A549 (cell line): ENCODE measurements at regions not wholly inside any gene's neighbourhood (a gene's known extent, or its start where the extent isn't known, plus 50 kb on each side); places are given as distances from the start of the nearest gene placed in this dataset.

Experiments used
- ATAC-seq, 2 experiments: fragments of 200-7000 bp in 1 of 2; fragments of >200 bp in 1 of 2; cut with Nextera tagmentation in 1 of 2; cut with Tn5 transposase in 1 of 2; 3 replicates each; pipeline versions ENCODE4 v1.8.0 to v1.9.1; 2018 to 2020; ENCODE audit warnings: mild to moderate bottlenecking in 1 of 2, moderate library complexity in 1 of 2
- CTCF ChIA-PET: fragments of 300-600 bp; sonication (Branson Sonifier 250); formaldehyde crosslinking; extraction: SDS; loops from one replicate; lab custom pipeline; 2021; ENCODE audit warnings: antibody characterized with exemption, inconsistent platforms; lab: Yijun Ruan, JAX
- POLR2A ChIA-PET: fragments of 350-600 bp; formaldehyde crosslinking; extraction: SDS; loops from one replicate; lab custom pipeline; 2021; ENCODE audit warnings: antibody characterized with exemption, inconsistent platforms; lab: Yijun Ruan, JAX
- DNase-seq, 2 experiments: peaks; one replicate each; pipeline versions ENCODE4 v3.0.0 to v3.0.0-alpha.2; 2011 to 2016; ENCODE audit warnings: low read depth in 1 of 2, low spot score in 1 of 2
- FAIRE-seq: peaks from 2 replicates; lab custom pipeline; 2011; peaks lifted over from hg19 to GRCh38; lab: Jason Lieb, UNC
- H3K27ac ChIP-seq, 2 experiments: fragments of >200 bp; sonication (Bioruptor Twin); formaldehyde crosslinking; 3 replicates each; pipeline ENCODE4 v1.5.1; 2016 to 2017
- H3K4me1 ChIP-seq: fragments of >200 bp; sonication (Bioruptor Twin); formaldehyde crosslinking; 3 replicates; pipeline ENCODE4 v1.6.1; 2016
- H3K4me2 ChIP-seq: fragments of >200 bp; sonication (Bioruptor Twin); formaldehyde crosslinking; 3 replicates; pipeline ENCODE4 v1.6.1; 2016
- H3K4me3 ChIP-seq: fragments of >200 bp; sonication (Bioruptor Twin); formaldehyde crosslinking; 3 replicates; pipeline ENCODE4 v1.5.1; 2016
- H3K9me3 ChIP-seq: fragments of >200 bp; sonication (Bioruptor Twin); formaldehyde crosslinking; 3 replicates; pipeline ENCODE4 v1.6.1; 2016
- ATOH8 ChIP-seq: fragments of 250-450 bp; sonication (Bioruptor Pico); IDR thresholded peaks from 2 replicates; pipeline ENCODE4 v1.5.0; 2020; ENCODE audit warnings: low read depth, mild to moderate bottlenecking, moderate library complexity
- CBX8 ChIP-seq: fragments of 200-600 bp; sonication (generic); IDR thresholded peaks from 2 replicates; pipeline ENCODE4 v1.6.1; 2016
- CHD2 ChIP-seq: fragments of 150-350 bp; IDR thresholded peaks from 2 replicates; pipeline ENCODE4 v1.6.1; 2014; ENCODE audit warnings: low read length; ENCODE audit not compliant: partially characterized antibody
- CHD4 ChIP-seq: fragments of 200-600 bp; sonication (generic); IDR thresholded peaks from 2 replicates; pipeline ENCODE4 v1.6.1; 2016; ENCODE audit warnings: antibody characterized with exemption, mild to moderate bottlenecking, borderline replicate concordance
- EP300 ChIP-seq, 2 experiments: fragments of >200 bp; sonication (Bioruptor Twin); formaldehyde crosslinking; IDR thresholded peaks; 2 replicates in 1 of 2; 3 replicates in 1 of 2; pipeline ENCODE4 v1.6.1; 2016 to 2017
- ESRRA ChIP-seq: fragments of 150-350 bp; IDR thresholded peaks from 2 replicates; pipeline ENCODE4 v1.6.1; 2014; ENCODE audit warnings: mild to moderate bottlenecking, low read length, borderline replicate concordance
- FOSL2 ChIP-seq, 2 experiments: fragments of 450-650 bp in 1 of 2; fragments of >200 bp in 1 of 2; sonication (Bioruptor Twin) in 1 of 2; formaldehyde crosslinking; IDR thresholded peaks; 2 replicates each; pipeline versions ENCODE4 v1.5.0 to v1.6.1; 2016 to 2020; ENCODE audit warnings: mild to moderate bottlenecking in 1 of 2, moderate library complexity in 1 of 2
- FOXS1 ChIP-seq: fragments of 250-450 bp; sonication (Bioruptor Pico); IDR thresholded peaks from 2 replicates; pipeline ENCODE4 v1.5.0; 2020; ENCODE audit warnings: mild to moderate bottlenecking, moderate library complexity
- HDAC2 ChIP-seq: fragments of 200-600 bp; sonication (generic); IDR thresholded peaks from 2 replicates; pipeline ENCODE4 v1.6.1; 2016
- HES2 ChIP-seq: fragments of >200 bp; sonication (Bioruptor Twin); formaldehyde crosslinking; IDR thresholded peaks from 2 replicates; pipeline ENCODE4 v1.6.1; 2016
- HEYL ChIP-seq: fragments of 250-450 bp; sonication (Bioruptor Pico); IDR thresholded peaks from 2 replicates; pipeline ENCODE4 v1.8.0; 2021; ENCODE audit warnings: mild to moderate bottlenecking, moderate library complexity
- HMGXB4 ChIP-seq: fragments of 250-450 bp; sonication (Bioruptor Pico); IDR thresholded peaks from 2 replicates; pipeline ENCODE4 v1.5.0; 2021; ENCODE audit warnings: mild to moderate bottlenecking, moderate library complexity, borderline replicate concordance
- HOXB13 ChIP-seq: fragments of 250-450 bp; sonication (Bioruptor Pico); IDR thresholded peaks from 2 replicates; pipeline ENCODE4 v1.5.0; 2020; ENCODE audit warnings: low read depth, mild to moderate bottlenecking, moderate library complexity
- HOXB5 ChIP-seq: fragments of 250-450 bp; sonication (Bioruptor Pico); IDR thresholded peaks from 2 replicates; pipeline ENCODE4 v1.5.0; 2020; ENCODE audit warnings: mild to moderate bottlenecking, moderate library complexity
- KDM1A ChIP-seq: fragments of 200-600 bp; sonication (generic); IDR thresholded peaks from 2 replicates; pipeline ENCODE4 v1.6.1; 2016; ENCODE audit warnings: low read depth, mild to moderate bottlenecking
- KDM5A ChIP-seq: fragments of 200-600 bp; sonication (generic); IDR thresholded peaks from 2 replicates; pipeline ENCODE4 v1.6.1; 2016; ENCODE audit warnings: antibody characterized with exemption, mild to moderate bottlenecking
- MAX ChIP-seq: IDR thresholded peaks from 2 replicates; pipeline ENCODE4 v1.6.1; 2012
- MYC ChIP-seq: IDR thresholded peaks from 2 replicates; pipeline ENCODE4 v1.6.1; 2012; ENCODE audit warnings: mild to moderate bottlenecking, inconsistent platforms, low read length, improper control_type of control experiment, borderline replicate concordance
- NPAS2 ChIP-seq: fragments of 250-450 bp; sonication (Bioruptor Pico); IDR thresholded peaks from 2 replicates; pipeline ENCODE4 v1.8.0; 2022; ENCODE audit warnings: mild to moderate bottlenecking, moderate library complexity, borderline replicate concordance
- RARB ChIP-seq: fragments of 250-450 bp; sonication (Bioruptor Pico); IDR thresholded peaks from 2 replicates; pipeline ENCODE4 v1.8.0; 2021; ENCODE audit warnings: mild to moderate bottlenecking, moderate library complexity
- RCOR1 ChIP-seq: fragments of 150-350 bp; IDR thresholded peaks from 2 replicates; pipeline ENCODE4 v1.6.1; 2014; ENCODE audit warnings: antibody characterized with exemption, low read length, low read depth
- REST ChIP-seq: fragments of 200-600 bp; sonication (generic); IDR thresholded peaks from 2 replicates; pipeline ENCODE4 v1.6.1; 2016; ENCODE audit warnings: antibody characterized with exemption, mild to moderate bottlenecking, moderate library complexity
- RNF2 ChIP-seq: fragments of 200-600 bp; sonication (generic); IDR thresholded peaks from 2 replicates; pipeline ENCODE4 v1.6.1; 2016; ENCODE audit warnings: low read depth, mild to moderate bottlenecking, antibody characterized with exemption, moderate library complexity, borderline replicate concordance
- TFCP2L1 ChIP-seq: fragments of 250-450 bp; sonication (Bioruptor Pico); IDR thresholded peaks from 2 replicates; pipeline ENCODE4 v1.5.0; 2021; ENCODE audit warnings: mild to moderate bottlenecking
- ZNF302 ChIP-seq: fragments of 250-450 bp; sonication (Bioruptor Pico); IDR thresholded peaks from 2 replicates; pipeline ENCODE4 v1.9.0; 2021; ENCODE audit warnings: inconsistent platforms, mild to moderate bottlenecking, moderate library complexity
- WGBS: methylation state at CpG from one replicate; pipeline ENCODE4 v1.1.6; 2017; ENCODE audit errors: missing lambda C conversion rate; 5-methylcytosine and 5-hydroxymethylcytosine counted together

GRCh38 chr2:9082158-9082557, 78.7 kb upstream of the MBOAT2 start:
- FAIRE-seq (no peak), ATAC-seq (no peak), DNase-seq (no peak)
- POLR2A ChIA-PET, result no interaction called here
- no peak overlapping the region for H3K4me2 ChIP-seq
- H3K9me3 ChIP-seq, result peaks cover 8% of the 10 kb centered on the region; the same call in 1 of the 3 replicates
- H3K4me1 ChIP-seq, result peaks cover 14% of the 10 kb centered on the region
- CTCF ChIA-PET, result interaction anchor here (1.0 to 1.6 kb wide), 2 partner anchors 10 to 15 kb away, joined by 3 to 6 read pairs; no protein-coding TSS in a partner anchor
- H3K27ac ChIP-seq, result no peak overlapping the region
- TF ChIP-seq CHD4 (no peak), FOSL2 (IDR thresholded peaks at IDR 0.05) (no peak), FOSL2 (CRISPR knock-in tag; IDR thresholded peaks at IDR 0.05) (no peak), HEYL (CRISPR knock-in tag) (no peak), ESRRA (no peak), ATOH8 (CRISPR knock-in tag) (no peak), HOXB5 (CRISPR knock-in tag) (no peak), RARB (CRISPR knock-in tag) (no peak), MYC (no peak), CBX8 (no peak)
- H3K4me3 ChIP-seq, result no peak overlapping the region

- H3K4me2 ChIP-seq, result no peak overlapping the region
- ChIA-PET POLR2A (no interaction called here), CTCF (interaction anchor here (1.0 to 1.6 kb wide), 2 partner anchors 11 to 16 kb away, joined by 3 to 6 read pairs; no protein-coding TSS in a partner anchor)
- H3K4me3 ChIP-seq, result no peak overlapping the region
- DNase-seq, result no peak
- peaks cover 8% of the 10 kb centered on the region; the same call in 1 of the 3 replicates for H3K9me3 ChIP-seq
- no peak for FAIRE-seq
- no peak overlapping the region for H3K27ac ChIP-seq
- peaks cover 10% of the 10 kb centered on the region for H3K4me1 ChIP-seq
- no peak for TF ChIP-seq ZNF302 (CRISPR knock-in tag)
- no peak for TF ChIP-seq EP300 (IDR thresholded peaks at IDR 0.05)
- TF ChIP-seq FOXS1 (CRISPR knock-in tag), result no peak
- TF ChIP-seq ESRRA, result no peak
- TF ChIP-seq RCOR1, result no peak
- no peak for TF ChIP-seq HEYL (CRISPR knock-in tag)
- no peak for TF ChIP-seq HDAC2
- no peak for TF ChIP-seq FOSL2 (IDR thresholded peaks at IDR 0.05)
- TF ChIP-seq FOSL2 (CRISPR knock-in tag; IDR thresholded peaks at IDR 0.05), result no peak
- no peak for TF ChIP-seq TFCP2L1 (CRISPR knock-in tag)
- no peak for TF ChIP-seq HMGXB4 (CRISPR knock-in tag)
- TF ChIP-seq NPAS2 (CRISPR knock-in tag), result no peak
- TF ChIP-seq MAX, result no peak
- TF ChIP-seq KDM1A, result no peak
- no peak for TF ChIP-seq KDM5A
- TF ChIP-seq HOXB13 (CRISPR knock-in tag), result no peak
- TF ChIP-seq HES2, result no peak
- TF ChIP-seq REST, result no peak
- no peak for TF ChIP-seq CHD2
- TF ChIP-seq RNF2, result no peak
- no peak for TF ChIP-seq CHD4
- 77% methylated on average over 2 of the region's 2 CpGs for WGBS
- ATAC-seq, result no peak
These were observed 78.3 kb upstream of the MBOAT2 start for GRCh38 chr2:9081750-9082149.
